HPDE6-E6E7 (cell line): ENCODE measurements at regions not wholly inside any gene's neighbourhood (a gene's known extent, or its start where the extent isn't known, plus 50 kb on each side); places are given as distances from the start of the nearest gene placed in this dataset.
"Not testable (repeated sequence)": the region's sequence is repeated elsewhere in the genome, so short reads cannot be mapped to it uniquely, and the experiment has no call there.

Experiments used
- DNase-seq: peaks from one replicate; pipeline ENCODE4 v3.0.0; 2011; ENCODE audit warnings: missing footprints; ENCODE audit errors: extremely low spot score

DNA sequence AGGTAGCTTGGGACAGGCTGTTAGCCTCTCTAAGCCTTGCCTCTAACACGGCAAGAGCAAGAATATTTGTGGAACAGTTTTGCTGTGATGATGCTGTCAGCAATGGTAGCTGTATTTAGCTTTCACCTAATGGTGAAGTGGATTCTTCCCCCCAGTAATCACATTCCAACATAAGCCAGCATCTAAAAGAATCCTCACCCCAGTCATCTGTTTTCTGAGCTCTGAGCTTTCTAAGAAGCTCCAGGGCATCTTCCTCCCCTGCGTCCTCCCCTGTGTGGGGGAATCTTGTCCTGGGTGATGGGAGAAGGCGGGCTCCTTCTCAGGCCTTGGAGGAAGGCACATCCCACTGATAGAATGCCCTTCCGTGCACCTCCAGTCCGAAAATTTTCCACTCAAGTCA, 367.6 kb downstream of the BRD1 start:
- DNase-seq, result no peak

DNA sequence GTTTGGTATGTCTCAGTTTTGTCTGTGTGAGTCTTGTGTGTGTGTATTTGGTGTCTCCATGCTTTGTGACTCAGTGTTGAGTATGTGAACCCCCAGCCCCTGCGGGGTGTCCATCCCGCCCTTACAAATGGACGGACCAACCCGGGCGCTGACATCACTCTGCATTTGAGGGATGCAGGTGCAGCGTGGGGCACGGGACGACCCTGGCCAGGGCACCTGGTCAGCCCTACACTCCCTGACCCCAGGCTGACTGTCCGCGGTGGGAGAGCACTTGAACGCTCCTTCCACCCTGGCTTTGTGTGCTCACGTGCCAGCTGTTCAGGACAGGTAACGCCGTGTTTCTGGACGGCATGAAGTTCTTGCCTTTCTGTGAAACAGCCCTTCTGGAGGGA, 369.0 kb downstream of the BRD1 start:
- DNase-seq, result no peak

DNA sequence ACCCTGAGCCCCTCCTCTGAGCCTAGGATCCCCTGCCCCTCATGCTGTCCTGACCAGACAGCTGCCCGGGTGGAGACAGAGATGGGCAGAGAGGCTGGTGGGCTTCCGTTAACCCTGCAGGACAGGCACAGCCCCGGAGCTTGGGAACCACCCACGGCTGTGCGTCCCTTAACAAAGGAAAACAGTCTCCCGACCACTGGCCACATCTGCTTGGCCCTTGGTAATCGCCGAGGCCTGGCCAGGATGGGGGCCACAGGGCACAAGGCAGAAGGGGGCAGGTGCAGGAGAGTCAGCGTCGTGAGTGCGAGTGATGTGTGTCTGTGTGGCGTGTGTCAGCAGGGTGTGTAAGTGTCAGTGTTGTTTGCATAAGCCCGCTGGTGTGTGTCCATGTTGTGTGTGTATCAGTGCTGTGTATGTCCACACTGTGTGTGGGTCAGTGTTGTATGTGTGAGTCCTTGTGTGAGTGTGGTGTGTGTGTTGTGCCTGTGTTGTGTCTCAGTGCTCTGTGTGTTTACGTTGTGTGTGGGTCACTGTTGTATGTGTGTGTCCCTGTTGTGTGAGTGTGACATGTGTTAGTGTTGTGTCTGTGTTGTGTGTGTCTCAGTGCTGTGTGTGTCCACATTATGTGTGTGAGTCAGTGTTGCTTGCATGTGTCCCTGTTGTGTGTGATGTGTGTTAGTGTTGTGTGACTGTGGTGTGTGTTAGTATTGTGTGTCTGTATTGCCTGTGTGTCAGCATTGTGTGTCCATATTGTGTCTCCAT, 369.5 kb downstream of the BRD1 start:
- DNase-seq, result no peak

DNA sequence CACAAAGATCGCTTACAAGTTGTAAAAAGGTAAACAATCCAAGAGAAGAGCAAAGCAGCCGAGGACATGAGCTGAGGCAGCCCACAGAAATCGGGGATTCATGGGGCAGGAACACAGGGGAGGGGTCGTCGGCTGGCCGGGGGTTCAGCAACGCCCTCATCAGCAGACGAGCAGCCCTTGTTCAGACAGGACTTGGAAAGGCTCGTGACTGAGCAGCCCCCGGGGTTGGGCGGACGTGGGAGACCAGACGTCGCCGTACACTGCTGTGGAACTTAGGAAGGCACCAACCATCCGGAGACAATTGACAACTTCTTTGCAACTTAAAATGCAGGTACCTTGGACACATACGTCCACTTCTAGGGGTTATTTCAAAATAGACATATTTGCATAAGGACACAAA, 370.5 kb downstream of the BRD1 start:
- DNase-seq, result no peak

DNA sequence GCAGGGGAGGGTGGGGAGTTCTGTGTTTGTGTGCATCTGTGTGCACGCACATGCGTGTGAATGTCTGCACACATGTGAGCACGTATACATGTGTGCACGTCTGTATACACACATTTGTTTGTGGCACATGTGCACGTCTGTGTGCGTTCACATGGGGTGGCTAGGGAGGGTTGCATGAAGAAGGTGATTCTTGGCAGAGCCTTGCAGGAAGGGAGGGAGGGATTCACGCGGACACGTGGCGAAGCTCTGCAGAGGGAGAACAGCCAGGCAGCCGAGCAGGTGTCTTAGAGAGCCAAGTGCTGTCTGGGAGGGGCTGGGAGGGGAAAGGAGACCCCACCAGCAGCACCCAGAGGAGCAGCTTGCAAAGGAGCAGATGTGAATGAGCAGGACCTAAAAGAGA, 372.1 kb downstream of the BRD1 start:
- DNase-seq, result no peak

DNA sequence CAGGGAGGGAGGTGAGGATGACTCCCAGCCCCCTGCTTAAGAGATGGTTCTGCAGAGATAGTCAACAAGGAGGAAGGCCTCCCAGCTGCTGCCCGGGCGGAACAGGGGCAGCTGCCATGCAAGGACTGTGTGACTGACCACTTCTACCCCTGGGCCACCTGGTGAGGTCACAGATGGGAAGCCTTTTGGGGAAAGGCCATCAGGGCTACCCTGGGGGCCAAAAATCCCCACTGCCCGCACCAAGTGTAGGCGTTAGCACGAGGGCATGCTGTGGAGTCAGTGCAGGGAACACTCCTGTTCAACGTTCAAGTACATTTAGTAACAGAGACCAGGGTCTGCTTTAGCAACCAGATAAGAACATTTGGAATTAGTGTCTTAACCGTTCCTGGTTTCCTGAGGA, 372.9 kb downstream of the BRD1 start:
- DNase-seq, result no peak

DNA sequence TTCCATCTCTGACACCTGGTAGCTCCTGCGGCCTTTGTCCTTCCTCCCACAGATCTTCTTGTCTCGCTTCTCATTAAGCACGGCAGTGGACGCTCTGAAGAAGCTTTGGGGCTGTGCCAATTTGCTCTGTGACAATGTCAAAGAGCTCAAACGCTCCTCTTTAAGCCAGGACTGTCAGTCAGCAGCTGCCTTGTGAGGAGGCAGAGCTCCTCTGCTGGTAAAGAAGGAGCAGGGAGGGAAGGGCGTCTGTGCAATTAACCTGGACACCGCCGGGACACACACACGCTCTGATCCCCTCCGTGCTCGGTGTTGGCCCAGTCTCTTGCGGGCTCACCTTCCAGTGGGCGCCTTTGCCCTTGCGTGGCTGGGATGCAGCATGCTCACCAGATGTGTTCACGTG, 373.9 kb downstream of the BRD1 start:
- no peak for DNase-seq

DNA sequence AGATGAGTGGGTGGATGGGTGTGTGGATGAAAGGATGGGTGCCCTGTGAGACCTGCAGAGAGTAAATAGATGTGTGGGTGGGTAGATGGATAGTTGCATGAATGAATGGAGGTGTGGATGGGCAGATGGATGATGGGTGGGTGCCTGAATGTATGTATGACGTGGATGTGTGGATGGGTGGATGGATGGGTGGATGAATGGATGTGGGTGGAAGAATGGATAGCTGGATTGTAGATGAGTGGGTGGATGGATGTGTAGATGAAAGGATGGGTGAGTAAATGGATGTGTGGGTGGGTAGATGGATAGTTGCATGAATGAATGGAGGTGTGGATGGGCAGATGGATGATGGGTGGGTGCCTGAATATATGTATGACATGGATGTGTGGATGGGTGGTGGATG, 374.7 kb downstream of the BRD1 start:
- DNase-seq, result not testable (repeated sequence)

DNA sequence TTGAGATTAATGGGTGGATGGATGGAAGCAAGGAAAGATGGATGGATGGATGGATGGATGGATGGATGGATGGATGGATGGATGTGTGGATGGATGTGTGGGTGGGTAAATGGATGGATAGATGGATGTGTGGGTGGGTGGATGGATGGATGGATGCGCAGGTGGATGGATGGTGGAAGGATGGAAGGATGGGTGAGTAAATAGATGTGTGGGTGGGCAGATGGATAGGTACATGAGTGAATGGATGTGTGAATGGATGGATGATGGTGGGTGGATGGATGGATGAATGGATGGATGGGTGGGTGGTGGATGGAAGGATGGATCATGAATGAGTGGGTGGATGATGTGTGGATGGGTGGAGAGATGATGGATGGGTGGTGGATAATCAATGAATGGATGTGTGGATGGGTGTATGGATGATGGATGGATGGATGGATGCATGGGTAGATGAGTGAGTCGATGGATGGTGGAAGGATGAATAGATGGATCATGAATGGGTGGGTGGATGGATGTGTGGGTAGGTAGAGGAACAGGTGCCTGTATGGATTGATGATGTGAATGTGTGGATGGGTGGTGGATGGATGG, 375.2 kb downstream of the BRD1 start:
- DNase-seq, result no peak

DNA sequence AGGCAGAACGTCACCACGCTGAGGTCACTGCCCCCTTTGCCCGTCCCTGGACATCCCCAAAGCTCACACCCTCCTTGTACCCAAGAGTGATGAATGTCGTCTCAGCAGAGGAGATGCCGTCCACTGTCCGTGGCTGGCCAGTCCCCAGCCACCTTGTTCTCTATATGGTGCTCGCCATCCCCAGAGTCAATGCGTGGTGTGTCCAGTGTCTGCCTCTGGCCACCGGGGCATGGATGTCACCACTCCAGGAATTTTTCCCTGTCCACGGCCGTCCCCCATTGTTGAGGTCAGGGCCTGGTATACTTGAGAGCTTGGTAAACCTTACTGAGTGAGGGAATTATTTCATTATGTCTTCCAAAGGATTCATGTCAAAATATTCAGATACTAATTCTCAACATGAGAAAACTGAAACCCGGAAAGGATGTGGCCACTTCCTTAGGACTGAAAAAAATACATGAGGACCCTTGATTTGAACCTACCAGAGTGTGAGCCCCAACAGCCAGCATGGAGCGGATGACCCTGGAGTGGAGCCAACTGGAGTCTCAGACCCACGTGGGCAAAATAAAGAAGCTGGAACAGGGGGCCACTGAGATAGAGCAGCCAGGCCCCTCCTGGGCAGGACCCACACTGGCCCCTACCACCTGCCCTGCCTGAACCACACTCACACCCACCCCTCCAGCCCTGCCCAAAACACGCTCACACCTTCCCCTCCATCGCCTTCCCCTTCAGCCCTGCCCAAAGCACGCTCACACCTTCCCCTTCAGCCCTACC, 376.4 kb downstream of the BRD1 start:
- DNase-seq, result no peak

DNA sequence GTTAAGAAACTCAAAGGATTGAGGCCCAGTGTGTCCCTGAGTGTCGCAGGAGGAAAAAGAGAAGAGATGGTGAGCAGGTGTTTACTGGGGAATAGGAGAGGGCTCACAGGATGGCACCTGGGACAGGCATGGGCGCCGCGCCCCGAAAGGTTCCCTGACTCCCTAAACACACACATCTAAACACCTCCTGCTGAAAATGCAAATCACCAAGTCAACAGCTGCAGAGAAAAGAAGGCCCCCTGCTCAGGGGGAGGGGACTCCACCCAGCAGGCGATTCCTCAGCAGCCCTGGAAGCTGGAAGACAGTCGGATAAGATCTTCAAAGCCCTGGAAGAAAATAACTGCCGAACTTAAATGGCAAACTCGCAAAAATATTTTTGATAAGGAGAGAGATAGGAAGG, 377.2 kb downstream of the BRD1 start:
- DNase-seq, result no peak

DNA sequence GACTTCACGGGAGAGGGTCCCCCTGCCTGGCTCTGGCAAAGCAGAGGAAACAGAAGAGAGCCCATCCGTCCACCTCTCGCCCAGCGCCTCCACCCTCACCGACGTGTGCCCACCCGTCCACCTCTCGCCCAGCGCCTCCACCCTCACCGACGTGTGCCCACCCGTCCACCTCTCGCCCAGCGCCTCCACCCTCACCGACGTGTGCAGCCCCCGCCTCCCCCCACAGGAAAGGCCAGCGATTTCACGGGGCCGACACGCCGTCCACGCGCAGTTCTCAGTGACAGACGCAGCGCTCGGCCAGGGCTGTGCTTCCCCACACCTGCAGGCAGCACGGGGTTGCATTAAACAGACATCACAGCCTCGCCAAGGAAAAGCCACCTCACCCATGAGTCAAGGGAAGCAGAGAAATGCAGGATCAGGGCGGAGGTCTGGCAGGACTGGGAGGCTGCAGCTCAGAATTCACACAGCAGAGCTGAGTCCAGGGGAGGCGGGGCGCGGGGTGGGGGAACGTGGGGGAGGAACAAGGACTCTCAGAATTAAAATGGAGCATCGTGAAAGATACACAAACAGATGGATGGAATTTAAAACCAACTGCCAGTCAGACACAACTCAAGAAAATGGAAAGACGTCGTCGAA, 377.7 kb downstream of the BRD1 start:
- DNase-seq, result no peak

DNA sequence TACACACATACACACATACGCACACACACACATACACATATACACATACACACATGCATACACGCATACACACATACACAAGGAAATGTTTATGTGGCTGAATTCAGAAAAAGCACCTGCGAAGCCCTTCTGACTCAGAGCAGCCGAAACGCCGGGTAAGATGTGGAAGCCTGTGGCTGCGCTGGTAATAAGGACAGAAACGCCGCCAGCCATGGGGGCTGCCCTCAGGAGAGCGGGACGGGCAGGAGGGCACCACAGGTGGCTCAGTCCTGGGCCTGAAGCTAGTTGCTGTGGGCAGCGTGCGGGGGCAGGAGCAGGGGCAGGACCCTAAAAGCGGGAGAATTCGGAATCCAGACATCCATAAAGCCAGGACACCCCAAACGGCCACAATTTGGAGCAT, 378.3 kb downstream of the BRD1 start:
- no peak for DNase-seq

DNA sequence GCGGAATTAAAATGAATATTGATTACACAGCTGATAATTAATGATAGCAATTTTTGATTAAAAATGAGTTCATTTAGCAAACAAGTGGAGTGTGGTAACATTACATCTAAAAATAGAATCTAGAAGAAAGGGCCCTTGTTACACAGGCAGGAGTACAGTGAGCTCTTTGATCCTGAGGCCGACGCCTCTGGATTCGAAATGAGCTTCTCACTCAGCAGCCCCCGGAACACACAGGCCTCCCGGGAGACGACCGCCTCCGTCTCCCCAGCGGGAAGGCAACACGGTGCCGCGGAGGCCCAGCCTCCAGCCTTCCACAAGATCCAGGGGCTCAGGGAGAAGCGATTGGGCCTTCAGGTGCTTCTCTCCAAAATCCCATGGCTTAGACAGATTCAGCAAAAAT, 379.1 kb downstream of the BRD1 start:
- DNase-seq, result no peak

DNA sequence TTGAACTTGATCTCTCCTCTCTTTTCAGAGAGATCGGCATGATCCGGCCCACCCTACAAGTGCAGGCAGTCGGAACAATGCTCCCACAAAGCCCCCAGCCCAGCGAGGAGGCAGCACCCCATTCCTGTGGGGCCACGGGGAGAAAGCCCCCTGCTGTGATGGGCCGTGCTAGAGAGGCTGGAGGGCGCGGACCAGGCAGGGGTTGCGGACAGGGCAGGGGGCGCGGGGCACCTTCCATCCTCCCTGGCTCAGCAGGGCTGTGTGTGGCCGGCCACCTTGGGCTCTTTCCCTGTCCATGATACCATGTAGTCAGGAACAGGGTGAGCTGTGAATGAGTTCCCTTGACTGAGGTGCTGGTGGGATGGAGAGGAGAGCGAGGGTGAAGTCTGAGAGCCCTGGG, 379.8 kb downstream of the BRD1 start:
- DNase-seq, result no peak

DNA sequence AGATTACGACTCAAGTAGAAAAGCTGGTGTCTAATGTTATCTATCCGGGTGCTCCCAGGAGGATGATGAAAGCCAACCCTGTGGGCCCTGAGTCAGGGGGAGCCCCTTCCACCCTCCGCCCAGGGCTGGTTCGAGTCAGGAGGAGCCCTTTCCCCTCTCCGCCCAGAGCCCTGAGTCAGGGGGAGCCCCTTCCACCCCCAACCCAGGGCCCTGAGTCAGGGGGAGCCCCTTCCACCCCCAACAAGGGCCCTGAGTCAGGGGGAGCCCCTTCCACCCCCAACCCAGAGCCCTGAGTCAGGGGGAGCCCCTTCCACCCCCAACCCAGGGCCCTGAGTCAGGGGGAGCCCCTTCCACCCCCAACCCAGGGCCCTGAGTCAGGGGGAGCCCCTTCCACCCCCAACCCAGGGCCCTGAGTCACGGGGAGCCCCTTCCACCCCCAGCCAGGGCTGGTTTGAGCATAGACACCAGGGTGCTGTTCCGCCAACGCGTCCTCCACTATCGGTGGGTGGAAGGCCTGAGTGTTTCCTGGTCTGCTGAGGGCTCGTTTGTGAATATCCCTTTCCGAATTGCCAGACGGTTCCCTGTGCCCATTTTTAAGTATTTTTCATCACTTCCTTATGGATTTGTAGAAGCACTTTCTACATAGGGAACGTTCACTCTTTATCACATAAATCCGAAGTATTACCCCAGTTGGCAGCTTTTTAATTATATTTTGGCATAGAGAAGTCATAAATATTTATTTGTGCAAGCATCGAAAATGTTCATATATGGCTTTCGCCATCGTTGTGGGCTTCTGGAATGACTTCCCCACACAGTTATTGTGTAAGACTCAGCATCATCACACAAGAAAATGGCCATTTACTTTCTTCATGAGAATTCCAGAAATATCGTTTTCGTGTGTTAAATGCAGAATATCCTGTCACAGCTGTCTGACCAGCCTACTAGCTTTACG, 380.6 kb downstream of the BRD1 start:
- DNase-seq, result no peak

DNA sequence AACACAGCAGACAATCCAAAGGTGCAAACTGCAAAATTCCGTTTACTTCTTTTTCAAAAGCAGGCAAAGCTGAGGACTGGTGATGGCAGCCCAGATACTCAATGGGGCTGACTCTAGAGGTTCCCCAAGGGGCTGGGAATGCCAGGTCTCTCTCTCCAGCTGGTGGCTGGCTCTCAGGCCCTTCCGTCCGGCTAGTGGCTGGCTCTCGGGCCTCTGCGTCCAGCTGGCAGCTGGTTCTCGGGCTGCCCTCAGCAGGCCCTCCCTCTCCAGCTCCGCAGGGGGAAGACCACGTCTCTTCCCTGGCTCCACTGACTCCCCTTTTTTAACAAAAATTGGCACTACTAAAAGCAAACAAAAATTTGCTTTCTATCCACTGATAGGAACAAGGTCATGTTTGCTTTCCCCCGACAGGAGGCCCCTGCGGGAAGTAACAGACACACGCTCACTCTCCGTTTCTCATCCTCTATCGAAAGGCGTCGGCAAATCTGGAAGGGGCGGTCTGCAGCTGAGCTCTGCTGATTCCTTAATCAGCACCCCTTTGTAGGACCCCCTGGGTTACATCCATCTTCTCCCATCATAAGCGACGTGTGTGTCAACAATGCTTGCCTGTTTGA, 381.4 kb downstream of the BRD1 start:
- DNase-seq, result no peak

DNA sequence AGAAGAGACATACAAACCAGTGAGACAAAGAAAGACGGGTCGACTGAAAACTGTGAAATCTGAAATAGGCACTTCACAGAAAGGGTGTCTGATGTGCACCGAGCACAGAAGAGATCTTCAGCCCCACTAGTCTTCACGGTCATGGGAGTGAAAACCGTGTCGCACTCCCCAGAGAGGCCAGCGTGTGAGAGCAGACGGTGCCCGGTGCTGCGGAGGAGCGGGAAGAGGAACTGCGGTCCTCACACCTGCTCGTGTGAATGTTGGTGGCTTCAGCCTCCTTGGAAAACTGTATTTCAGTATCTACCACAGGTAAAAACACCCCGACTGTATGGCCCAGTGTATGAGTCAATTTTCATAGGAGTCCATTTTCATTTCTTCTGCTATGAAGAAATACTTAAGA, 382.9 kb downstream of the BRD1 start:
- no peak for DNase-seq

DNA sequence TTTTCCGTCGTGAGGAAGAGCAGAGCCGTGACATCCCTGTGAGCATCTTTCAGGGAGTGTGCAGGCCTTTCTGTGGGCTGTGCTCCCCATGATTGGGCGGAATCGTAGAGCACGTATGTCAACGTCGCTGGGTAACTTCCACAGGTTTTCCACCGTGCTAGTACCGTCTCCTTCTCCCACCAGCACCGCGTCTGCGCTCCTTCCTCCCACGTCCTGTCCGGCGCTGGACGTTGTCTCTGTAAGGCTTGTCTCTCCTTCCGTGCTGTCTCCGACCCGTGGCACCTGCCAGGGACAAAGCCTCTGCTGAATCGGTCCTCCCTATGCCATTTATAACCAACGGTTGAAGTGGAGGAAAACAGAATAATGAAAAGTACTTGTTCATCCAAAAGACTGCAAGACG, 386.7 kb downstream of the BRD1 start:
- no peak for DNase-seq

DNA sequence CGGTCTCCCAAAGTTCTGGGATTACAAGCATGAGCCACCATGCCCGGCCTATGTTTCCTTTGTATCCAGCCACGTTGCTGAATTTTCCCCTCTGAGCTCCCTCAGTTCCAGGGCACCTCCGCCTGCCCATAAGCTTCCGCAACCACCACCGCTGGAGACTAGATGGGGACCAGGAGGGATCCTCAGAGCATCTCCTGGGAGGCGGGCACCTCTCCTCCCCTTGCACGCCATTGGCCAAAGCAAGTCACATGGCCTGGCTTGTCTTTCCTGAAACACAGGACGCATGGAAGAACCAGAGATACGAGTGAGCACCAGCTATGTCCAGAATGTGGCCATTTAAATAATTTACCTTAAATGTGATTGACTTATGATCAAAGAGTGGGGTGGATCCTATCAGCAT, 388.3 kb downstream of the BRD1 start:
- no peak for DNase-seq

DNA sequence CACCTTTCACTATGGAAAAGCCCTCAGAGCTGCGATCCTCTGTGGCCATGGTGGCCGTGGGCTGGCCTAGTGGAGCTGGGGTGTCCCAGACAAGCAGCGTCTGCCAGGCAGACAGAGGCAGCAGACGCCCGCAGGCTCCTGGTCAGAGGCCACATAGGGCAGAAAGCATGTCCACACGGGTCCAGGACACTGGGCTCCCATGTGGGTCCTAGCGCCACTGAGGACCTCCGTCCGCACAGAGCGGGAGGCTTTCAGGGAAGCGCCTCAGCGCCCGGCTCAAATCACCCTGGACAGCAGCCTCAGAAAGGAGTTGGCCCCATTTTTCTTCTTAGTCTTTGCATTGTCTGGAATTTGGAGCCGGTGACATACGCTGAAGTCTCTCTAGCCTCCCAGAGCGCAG, 389.7 kb downstream of the BRD1 start:
- no peak for DNase-seq
